ENCODE measurements at regions not wholly inside any gene's neighbourhood (a gene's known extent, or its start where the extent isn't known, plus 50 kb on each side); places are given as distances from the start of the nearest gene placed in this dataset.

GRCh38 chr22:48396785-48397530 is 1430.7 kb downstream of the BRD1 start (continued):
- TF ChIP-seq KLF13 (CRISPR knock-in tag; IDR thresholded peaks at IDR 0.05) (no peak), PCBP1 (IDR thresholded peaks at IDR 0.05; ENCODE audit: borderline replicate concordance, low read depth, low read length) (no peak), PRMT3 (CRISPR knock-in tag; IDR thresholded peaks at IDR 0.05; ENCODE audit: borderline replicate concordance, low read depth) (no peak), TBL1XR1 (IDR thresholded peaks at IDR 0.05; ENCODE audit: borderline replicate concordance, low read length, partially characterized antibody) (no peak), ZFP41 (CRISPR knock-in tag; IDR thresholded peaks at IDR 0.05; ENCODE audit: borderline replicate concordance) (no peak), ZNF547 (CRISPR knock-in tag; IDR thresholded peaks at IDR 0.05) (no peak), EED (CRISPR knock-in tag; IDR thresholded peaks at IDR 0.05) (no peak), ZNF20 (CRISPR knock-in tag; IDR thresholded peaks at IDR 0.05) (no peak), IKZF4 (CRISPR knock-in tag; IDR thresholded peaks at IDR 0.05; ENCODE audit: borderline replicate concordance, low read depth, not compliant biosample characterization) (peak; percentile 37), ZNF607 (CRISPR knock-in tag; IDR thresholded peaks at IDR 0.05; ENCODE audit: borderline replicate concordance) (no peak), ZNF225 (CRISPR knock-in tag; IDR thresholded peaks at IDR 0.05) (no peak), SIX4 (CRISPR knock-in tag; IDR thresholded peaks at IDR 0.05) (no peak), ZNF205 (CRISPR knock-in tag; IDR thresholded peaks at IDR 0.05) (no peak), PITX1 (CRISPR knock-in tag; IDR thresholded peaks at IDR 0.05) (peak; percentile 72), HDAC1 (CRISPR knock-in tag; IDR thresholded peaks at IDR 0.05) (peak; percentile 50; the same call in 1 of the 2 replicates), NR2F6 (IDR thresholded peaks at IDR 0.05) (peak; percentile 64), NR2F6 (CRISPR knock-in tag; IDR thresholded peaks at IDR 0.05) (peak; percentile 82), ZNF503 (CRISPR knock-in tag; IDR thresholded peaks at IDR 0.05) (no peak), AHR (CRISPR knock-in tag; IDR thresholded peaks at IDR 0.05) (no peak), MTF1 (CRISPR knock-in tag; IDR thresholded peaks at IDR 0.05) (no peak), AKAP8 (CRISPR knock-in tag; IDR thresholded peaks at IDR 0.05) (no peak)
- TF ChIP-seq, protein P1, sequence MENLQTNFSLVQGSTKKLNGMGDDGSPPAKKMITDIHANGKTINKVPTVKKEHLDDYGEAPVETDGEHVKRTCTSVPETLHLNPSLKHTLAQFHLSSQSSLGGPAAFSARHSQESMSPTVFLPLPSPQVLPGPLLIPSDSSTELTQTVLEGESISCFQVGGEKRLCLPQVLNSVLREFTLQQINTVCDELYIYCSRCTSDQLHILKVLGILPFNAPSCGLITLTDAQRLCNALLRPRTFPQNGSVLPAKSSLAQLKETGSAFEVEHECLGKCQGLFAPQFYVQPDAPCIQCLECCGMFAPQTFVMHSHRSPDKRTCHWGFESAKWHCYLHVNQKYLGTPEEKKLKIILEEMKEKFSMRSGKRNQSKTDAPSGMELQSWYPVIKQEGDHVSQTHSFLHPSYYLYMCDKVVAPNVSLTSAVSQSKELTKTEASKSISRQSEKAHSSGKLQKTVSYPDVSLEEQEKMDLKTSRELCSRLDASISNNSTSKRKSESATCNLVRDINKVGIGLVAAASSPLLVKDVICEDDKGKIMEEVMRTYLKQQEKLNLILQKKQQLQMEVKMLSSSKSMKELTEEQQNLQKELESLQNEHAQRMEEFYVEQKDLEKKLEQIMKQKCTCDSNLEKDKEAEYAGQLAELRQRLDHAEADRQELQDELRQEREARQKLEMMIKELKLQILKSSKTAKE (CRISPR knock-in tag; IDR thresholded peaks at IDR 0.05; ENCODE audit: borderline replicate concordance), result no peak
- TF ChIP-seq, protein P2, sequence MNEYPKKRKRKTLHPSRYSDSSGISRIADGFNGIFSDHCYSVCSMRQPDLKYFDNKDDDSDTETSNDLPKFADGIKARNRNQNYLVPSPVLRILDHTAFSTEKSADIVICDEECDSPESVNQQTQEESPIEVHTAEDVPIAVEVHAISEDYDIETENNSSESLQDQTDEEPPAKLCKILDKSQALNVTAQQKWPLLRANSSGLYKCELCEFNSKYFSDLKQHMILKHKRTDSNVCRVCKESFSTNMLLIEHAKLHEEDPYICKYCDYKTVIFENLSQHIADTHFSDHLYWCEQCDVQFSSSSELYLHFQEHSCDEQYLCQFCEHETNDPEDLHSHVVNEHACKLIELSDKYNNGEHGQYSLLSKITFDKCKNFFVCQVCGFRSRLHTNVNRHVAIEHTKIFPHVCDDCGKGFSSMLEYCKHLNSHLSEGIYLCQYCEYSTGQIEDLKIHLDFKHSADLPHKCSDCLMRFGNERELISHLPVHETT (CRISPR knock-in tag; conservative IDR thresholded peaks at IDR 0.05), result no peak
- TF ChIP-seq, protein P3, sequence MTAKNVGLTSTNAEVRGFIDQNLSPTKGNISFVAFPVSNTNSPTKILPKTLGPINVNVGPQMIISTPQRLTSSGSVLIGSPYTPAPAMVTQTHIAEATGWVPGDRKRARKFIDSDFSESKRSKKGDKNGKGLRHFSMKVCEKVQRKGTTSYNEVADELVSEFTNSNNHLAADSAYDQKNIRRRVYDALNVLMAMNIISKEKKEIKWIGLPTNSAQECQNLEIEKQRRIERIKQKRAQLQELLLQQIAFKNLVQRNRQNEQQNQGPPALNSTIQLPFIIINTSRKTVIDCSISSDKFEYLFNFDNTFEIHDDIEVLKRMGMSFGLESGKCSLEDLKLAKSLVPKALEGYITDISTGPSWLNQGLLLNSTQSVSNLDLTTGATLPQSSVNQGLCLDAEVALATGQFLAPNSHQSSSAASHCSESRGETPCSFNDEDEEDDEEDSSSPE (CRISPR knock-in tag; IDR thresholded peaks at IDR 0.05), result 0 out of 2 replicates have a peak, but pooled peaks have one; percentile 20

All from HepG2 (cell line).